MV-4-11 (cell line): ENCODE measurements at regions not wholly inside any gene's neighbourhood (a gene's known extent, or its start where the extent isn't known, plus 50 kb on each side); places are given as distances from the start of the nearest gene placed in this dataset.
"Not testable (repeated sequence)": the region's sequence is repeated elsewhere in the genome, so short reads cannot be mapped to it uniquely, and the experiment has no call there.

Experiments
- DNase-seq: peaks from one replicate; lab custom pipeline; 2025; lab: John Stamatoyannopoulos, UW

GRCh38 chr10:9038146-9038714 is 983.7 kb downstream of the GATA3 start:
- peak; percentile 3 for DNase-seq

GRCh38 chr10:9043466-9043865 is 989.0 kb downstream of the GATA3 start:
- no peak for DNase-seq

- no peak for DNase-seq
These were observed 990.8 kb downstream of the GATA3 start for GRCh38 chr10:9045311-9045710.

- DNase-seq = no peak
These were observed 997.0 kb downstream of the GATA3 start for GRCh38 chr10:9051328-9051974.

GRCh38 chr10:9052767-9053166 is 998.3 kb downstream of the GATA3 start:
- DNase-seq = no peak

- no peak for DNase-seq
These were observed 1002.0 kb downstream of the GATA3 start for GRCh38 chr10:9056521-9056920.

GRCh38 chr10:9057293-9057692 is 1002.8 kb downstream of the GATA3 start:
- DNase-seq = not testable (repeated sequence)

- no peak for DNase-seq
These were observed 1005.8 kb downstream of the GATA3 start for GRCh38 chr10:9060314-9060713.

- no peak for DNase-seq
These were observed 1007.4 kb downstream of the GATA3 start for GRCh38 chr10:9061871-9062270.

- no peak for DNase-seq
These were observed 1011.7 kb downstream of the GATA3 start for GRCh38 chr10:9066152-9066551.

- peak; percentile 69 for DNase-seq
These were observed 1013.5 kb downstream of the GATA3 start for GRCh38 chr10:9068003-9068402.

GRCh38 chr10:9069136-9069535 is 1014.6 kb downstream of the GATA3 start:
- DNase-seq = no peak

- no peak for DNase-seq
These were observed 1020.9 kb downstream of the GATA3 start for GRCh38 chr10:9075420-9075819.

GRCh38 chr10:9076066-9076465 is 1021.6 kb downstream of the GATA3 start:
- no peak for DNase-seq

GRCh38 chr10:9081253-9081652 is 1026.8 kb downstream of the GATA3 start:
- no peak for DNase-seq

- no peak for DNase-seq
These were observed 1027.5 kb downstream of the GATA3 start for GRCh38 chr10:9081961-9082360.

GRCh38 chr10:9091530-9092093 is 1037.1 kb downstream of the GATA3 start:
- DNase-seq = no peak

GRCh38 chr10:9096288-9096687 is 1041.8 kb downstream of the GATA3 start:
- DNase-seq = no peak

- DNase-seq = no peak
These were observed 1042.9 kb downstream of the GATA3 start for GRCh38 chr10:9097206-9097990.

GRCh38 chr10:9097991-9098306 is 1043.5 kb downstream of the GATA3 start:
- no peak for DNase-seq

- no peak for DNase-seq
These were observed 1047.5 kb downstream of the GATA3 start for GRCh38 chr10:9102026-9102425.

- no peak for DNase-seq
These were observed 1048.8 kb downstream of the GATA3 start for GRCh38 chr10:9103301-9103700.

- DNase-seq = no peak
These were observed 1057.5 kb downstream of the GATA3 start for GRCh38 chr10:9111976-9112375.
